Panc1 (cell line): ENCODE measurements at regions not wholly inside any gene's neighbourhood (a gene's known extent, or its start where the extent isn't known, plus 50 kb on each side); places are given as distances from the start of the nearest gene placed in this dataset.

Source experiments
- POLR2AphosphoS5 ChIP-seq: IDR thresholded peaks from 2 replicates; pipeline ENCODE4 v1.6.1; 2012; ENCODE audit warnings: mild to moderate bottlenecking, low read depth, low read length, moderate library complexity
- TCF7L2 ChIP-seq: IDR thresholded peaks from 2 replicates; pipeline ENCODE4 v1.6.1; 2011; ENCODE audit warnings: mild to moderate bottlenecking, low read depth, low read length, inconsistent platforms
- TF ChIP-seq, protein P1 (sequence below): fragments of 450-650 bp; IDR thresholded peaks from 2 replicates; pipeline ENCODE4 v1.5.1; 2017; ENCODE audit warnings: mild to moderate bottlenecking
- TF ChIP-seq, protein P2 (sequence below), 2 experiments: IDR thresholded peaks; 2 replicates each; pipeline ENCODE4 v1.6.1; 2011 to 2012; ENCODE audit warnings: low read depth in 2 of 2, control low read depth in 1 of 2, low read length in 1 of 2, mild to moderate bottlenecking in 1 of 2, moderate library complexity in 1 of 2; ENCODE audit not compliant: insufficient read depth in 1 of 2

DNA sequence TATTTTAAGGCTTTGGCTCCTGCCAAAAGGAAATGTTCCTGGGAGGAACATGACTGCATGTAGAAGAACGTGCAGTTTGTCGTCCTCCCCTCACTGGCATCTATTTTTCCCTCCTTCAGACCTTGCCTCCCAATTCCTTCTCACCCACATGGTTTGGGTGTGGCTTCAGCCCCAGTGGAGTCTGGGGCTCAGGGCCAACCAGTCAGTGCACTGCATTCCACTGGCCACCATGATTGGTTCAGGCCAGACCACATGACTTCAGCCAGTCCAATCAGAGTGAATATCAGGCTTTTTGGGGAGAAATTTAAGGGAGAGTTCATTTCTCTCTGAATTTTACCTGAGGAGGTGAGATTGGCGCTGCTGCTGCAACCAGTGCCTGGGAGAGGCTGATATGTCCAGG is 171.6 kb downstream of the ZIC5 start:
- TF ChIP-seq, protein P1, sequence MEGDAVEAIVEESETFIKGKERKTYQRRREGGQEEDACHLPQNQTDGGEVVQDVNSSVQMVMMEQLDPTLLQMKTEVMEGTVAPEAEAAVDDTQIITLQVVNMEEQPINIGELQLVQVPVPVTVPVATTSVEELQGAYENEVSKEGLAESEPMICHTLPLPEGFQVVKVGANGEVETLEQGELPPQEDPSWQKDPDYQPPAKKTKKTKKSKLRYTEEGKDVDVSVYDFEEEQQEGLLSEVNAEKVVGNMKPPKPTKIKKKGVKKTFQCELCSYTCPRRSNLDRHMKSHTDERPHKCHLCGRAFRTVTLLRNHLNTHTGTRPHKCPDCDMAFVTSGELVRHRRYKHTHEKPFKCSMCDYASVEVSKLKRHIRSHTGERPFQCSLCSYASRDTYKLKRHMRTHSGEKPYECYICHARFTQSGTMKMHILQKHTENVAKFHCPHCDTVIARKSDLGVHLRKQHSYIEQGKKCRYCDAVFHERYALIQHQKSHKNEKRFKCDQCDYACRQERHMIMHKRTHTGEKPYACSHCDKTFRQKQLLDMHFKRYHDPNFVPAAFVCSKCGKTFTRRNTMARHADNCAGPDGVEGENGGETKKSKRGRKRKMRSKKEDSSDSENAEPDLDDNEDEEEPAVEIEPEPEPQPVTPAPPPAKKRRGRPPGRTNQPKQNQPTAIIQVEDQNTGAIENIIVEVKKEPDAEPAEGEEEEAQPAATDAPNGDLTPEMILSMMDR: no peak
- TF ChIP-seq, protein P2, sequence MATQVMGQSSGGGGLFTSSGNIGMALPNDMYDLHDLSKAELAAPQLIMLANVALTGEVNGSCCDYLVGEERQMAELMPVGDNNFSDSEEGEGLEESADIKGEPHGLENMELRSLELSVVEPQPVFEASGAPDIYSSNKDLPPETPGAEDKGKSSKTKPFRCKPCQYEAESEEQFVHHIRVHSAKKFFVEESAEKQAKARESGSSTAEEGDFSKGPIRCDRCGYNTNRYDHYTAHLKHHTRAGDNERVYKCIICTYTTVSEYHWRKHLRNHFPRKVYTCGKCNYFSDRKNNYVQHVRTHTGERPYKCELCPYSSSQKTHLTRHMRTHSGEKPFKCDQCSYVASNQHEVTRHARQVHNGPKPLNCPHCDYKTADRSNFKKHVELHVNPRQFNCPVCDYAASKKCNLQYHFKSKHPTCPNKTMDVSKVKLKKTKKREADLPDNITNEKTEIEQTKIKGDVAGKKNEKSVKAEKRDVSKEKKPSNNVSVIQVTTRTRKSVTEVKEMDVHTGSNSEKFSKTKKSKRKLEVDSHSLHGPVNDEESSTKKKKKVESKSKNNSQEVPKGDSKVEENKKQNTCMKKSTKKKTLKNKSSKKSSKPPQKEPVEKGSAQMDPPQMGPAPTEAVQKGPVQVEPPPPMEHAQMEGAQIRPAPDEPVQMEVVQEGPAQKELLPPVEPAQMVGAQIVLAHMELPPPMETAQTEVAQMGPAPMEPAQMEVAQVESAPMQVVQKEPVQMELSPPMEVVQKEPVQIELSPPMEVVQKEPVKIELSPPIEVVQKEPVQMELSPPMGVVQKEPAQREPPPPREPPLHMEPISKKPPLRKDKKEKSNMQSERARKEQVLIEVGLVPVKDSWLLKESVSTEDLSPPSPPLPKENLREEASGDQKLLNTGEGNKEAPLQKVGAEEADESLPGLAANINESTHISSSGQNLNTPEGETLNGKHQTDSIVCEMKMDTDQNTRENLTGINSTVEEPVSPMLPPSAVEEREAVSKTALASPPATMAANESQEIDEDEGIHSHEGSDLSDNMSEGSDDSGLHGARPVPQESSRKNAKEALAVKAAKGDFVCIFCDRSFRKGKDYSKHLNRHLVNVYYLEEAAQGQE (IDR thresholded peaks at IDR 0.05; ENCODE audit: insufficient read depth in 1 of 2, low read depth in 2 of 2, low read length in 1 of 2): no peak
- no peak for TF ChIP-seq POLR2AphosphoS5
- no peak for TF ChIP-seq TCF7L2
